ENCODE measurements at regions not wholly inside any gene's neighbourhood (a gene's known extent, or its start where the extent isn't known, plus 50 kb on each side); places are given as distances from the start of the nearest gene placed in this dataset.

- no peak for DNase-seq
Observed at GRCh38 chr4:119746951-119747350, 118.3 kb upstream of the PDE5A start.

DNA sequence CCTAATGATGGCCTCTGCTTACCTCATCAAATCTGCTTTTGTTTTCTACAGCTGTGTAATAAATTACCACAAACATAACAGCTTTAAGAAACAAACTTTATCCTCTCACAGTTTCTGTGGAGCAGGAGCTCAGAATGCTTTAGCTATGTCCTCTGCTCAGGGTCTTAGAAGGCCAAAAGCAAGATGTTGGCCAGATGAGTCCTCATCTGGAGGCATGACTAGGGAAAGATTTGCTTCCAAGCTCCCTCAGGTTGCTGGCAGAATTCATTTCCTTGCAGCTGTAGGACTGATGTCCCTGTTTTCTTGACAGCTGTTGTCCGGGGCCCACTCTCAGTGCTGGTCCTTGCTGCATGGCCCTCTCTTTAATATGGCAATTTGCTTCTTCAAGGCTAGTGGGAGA lies 116.7 kb upstream of the PDE5A start:
- DNase-seq, result no peak

DNA sequence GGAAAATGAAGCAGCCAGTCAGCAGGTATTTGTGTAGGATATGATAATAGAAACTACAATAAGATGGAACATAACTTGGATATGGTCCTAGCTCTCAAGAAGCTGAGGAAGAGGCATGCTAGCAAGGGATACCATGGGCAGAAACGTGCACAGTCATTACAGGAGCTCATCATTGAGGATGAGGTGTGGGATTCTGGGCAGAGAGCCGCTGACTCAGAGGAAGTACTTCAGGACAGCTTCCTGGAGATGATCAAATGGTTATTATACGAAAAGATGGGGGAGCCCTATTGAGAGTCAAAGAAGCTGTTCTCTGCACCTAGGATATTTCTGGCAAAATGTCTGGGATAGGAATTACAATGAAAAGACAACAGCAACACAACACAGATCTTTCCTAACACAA lies 116.0 kb upstream of the PDE5A start:
- no peak for DNase-seq

GRCh38 chr4:119743644-119744043 lies 115.0 kb upstream of the PDE5A start:
- DNase-seq, result no peak

- no peak for DNase-seq
Observed at GRCh38 chr4:119739796-119740195, 111.2 kb upstream of the PDE5A start.

GRCh38 chr4:119738901-119739300 lies 110.3 kb upstream of the PDE5A start:
- no peak for DNase-seq

GRCh38 chr4:119736559-119736958 lies 108.0 kb upstream of the PDE5A start:
- no peak for DNase-seq

GRCh38 chr4:119735165-119735651 lies 106.6 kb upstream of the PDE5A start:
- no peak for DNase-seq

DNA sequence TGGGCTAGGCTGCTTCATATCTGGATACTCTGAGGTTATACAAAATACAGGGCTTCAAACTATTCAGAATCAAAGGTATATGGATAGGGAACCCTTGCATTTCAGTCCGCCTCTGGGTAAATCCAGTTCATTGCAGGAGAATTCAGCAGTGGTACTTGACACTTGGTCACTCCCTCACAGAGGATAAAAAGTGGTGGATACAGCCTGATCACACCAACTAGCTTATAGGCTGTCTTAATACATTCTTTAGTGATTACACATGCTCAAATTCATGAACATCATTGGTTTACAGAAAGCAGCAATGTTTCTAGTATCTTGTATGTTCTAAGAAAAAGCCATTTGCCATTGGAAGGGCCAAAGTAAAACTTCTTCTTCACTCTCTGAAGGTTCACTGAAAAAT lies 104.8 kb upstream of the PDE5A start:
- DNase-seq, result no peak

GRCh38 chr4:119731778-119732177 lies 103.2 kb upstream of the PDE5A start:
- DNase-seq, result no peak

DNA sequence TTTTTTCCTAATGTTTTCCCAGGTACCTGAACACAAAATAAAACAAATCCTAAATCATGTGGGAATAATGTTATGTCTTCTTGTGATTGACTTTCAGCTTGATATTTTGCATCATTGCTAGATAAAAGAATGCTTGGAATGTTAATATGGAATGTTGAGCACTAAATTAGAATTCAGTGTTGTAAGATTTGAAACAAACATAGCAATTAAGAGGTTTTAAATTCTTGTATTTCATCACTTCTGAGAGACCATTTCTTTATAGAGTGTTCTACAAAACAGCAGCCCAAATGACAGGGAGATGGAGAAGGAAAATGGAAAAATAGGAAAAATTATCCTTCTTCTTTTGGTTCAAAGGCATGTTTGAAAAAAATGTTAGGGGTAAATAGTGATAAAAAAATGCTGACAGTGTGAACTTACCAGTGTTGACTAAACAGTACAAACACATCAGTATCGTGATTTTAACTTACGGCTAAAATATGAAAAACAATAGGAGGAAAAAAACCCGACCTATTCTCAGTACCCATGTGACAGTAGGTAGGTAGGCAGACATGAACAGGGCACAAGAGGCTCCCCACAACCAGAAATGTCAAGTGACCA lies 102.6 kb upstream of the PDE5A start:
- DNase-seq, result no peak

GRCh38 chr4:119730671-119730950 lies 102.0 kb upstream of the PDE5A start:
- DNase-seq, result no peak

GRCh38 chr4:119729835-119730670 lies 101.4 kb upstream of the PDE5A start:
- DNase-seq, result no peak

- DNase-seq, result no peak
Observed at GRCh38 chr4:119728692-119729593, 100.3 kb upstream of the PDE5A start.

DNA sequence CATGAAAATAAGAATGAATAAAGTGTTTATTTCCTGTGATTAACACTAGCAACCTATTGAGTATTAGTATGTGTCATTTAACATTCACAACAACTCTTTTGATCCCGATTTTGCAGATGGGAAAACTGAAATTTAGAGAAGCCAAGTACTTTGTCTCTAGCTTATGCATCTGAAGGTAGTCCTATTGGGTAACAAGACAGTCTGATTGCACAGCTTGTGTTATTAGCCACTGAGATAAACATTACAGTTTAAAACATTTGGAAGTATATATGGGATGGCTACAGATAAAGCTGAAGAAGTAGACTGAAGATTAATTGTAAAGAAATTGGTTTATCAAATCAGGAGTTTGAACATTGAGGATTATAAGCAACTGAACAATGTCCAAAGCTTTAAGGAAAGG lies 99.6 kb upstream of the PDE5A start:
- no peak for DNase-seq

- DNase-seq, result no peak
Observed at GRCh38 chr4:119726505-119726904, 97.9 kb upstream of the PDE5A start.

DNA sequence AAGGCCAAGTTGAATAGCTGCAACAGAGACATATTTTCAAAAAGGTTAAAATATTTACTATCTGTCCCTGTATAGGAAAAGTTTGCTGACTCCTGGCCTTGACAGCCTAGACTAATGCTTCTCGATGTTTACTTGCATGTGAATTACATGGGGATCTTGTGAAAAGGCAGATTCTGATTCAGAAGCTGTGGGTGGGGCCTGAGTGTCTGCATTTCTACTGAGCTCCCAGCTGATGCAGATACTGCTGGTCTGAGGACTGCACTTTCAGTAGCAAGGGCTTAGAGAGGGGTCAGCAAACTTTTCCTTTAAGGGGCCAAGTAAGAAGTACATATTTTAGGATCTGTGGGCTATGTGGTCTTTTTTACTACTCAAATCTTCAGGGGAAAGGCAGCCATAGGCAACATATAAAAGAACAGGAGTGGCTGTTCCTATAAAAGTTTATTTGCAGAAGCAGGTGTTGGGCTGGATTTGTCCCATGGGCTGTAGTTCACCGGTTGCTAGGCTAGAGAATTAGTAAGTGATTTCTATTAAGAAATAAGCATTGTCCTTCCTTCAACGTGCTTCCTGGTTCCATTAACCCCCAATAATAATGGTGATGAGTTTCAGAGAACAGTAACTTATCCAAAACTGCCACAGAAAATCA lies 97.2 kb upstream of the PDE5A start:
- DNase-seq, result no peak

DNA sequence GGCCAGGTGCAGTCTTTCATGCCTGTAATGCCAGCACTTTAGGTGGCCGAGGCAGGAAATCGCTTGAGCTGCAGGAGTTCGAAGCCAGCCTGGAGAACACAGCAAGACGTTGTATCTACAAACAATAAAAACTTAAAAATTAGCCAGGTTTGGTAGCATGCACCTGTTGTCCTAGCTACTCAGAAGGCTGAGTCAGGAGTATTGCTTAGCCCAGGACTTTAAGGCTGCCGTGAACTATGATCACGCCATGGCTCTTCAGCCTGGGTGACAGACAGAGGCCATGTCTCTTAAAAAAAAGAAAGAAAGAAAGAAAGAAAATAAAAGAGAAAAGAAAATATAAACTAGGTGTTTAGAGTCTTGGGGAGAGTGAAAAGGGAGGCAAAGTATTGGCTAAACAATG lies 96.4 kb upstream of the PDE5A start:
- DNase-seq, result no peak

GRCh38 chr4:119722670-119723069 lies 94.1 kb upstream of the PDE5A start:
- no peak for DNase-seq

GRCh38 chr4:119721878-119722277 lies 93.3 kb upstream of the PDE5A start:
- no peak for DNase-seq

DNA sequence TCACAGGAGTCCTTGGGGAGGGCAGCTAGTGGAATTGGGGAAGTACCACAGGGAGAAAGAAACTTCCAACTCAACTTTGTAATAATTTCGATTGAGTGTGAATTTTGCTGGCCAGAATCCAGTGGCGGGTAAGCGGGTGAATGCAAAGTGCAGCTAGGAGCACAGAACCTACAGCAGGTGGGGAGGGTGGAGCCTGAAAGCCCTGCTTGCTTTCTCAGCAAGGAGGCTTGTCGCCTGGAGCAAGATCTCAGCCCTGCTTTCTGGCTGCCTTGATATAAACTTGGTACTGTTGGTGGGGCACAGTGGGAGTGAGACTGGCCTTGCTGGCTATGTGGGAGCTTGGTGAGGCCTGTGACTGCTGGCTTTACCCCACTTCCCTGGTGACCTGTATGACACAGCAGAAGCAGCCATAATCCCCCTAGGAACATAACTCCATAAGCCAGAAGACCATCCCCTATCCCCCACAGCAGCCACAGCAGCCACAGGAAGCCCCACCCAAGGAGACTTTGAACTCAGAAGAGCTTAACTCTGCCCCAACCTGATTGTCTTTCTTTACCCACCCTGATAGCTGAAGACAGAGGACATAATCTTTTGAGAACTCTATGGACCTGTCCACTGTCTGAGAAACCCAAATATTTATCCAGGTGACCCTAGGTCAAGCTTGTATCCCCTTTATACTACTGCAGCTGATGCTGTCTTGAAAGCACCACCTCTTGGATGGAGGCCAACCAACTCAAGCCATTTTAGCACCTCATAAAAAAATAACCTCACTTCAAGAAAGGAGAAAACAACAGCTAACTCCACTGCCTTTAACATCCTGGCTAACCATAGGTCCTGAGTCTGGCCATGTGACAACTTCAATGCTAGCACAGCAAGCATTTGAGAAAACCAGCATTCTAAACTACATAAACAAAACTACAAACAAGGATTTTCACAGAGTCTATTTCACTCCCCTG lies 87.2 kb upstream of the PDE5A start:
- no peak for DNase-seq
